SK-N-SH (cell line): ENCODE measurements at regions not wholly inside any gene's neighbourhood (a gene's known extent, or its start where the extent isn't known, plus 50 kb on each side); places are given as distances from the start of the nearest gene placed in this dataset.

Experiments
- CTCF ChIA-PET: fragments of 300-600, 350-600 bp; formaldehyde crosslinking; extraction: SDS; loops from one replicate; lab custom pipeline; 2021; lab: Yijun Ruan, JAX
- POLR2A ChIA-PET: fragments of 350-600 bp; sonication (Branson Sonifier 250); formaldehyde crosslinking; extraction: SDS; loops from one replicate; lab custom pipeline; 2020; ENCODE audit warnings: antibody characterized with exemption, inconsistent platforms; lab: Yijun Ruan, JAX
- DNase-seq: peaks from one replicate; pipeline ENCODE4 v3.0.0; 2012
- H2AFZ ChIP-seq: fragments of 200-600 bp; sonication (generic); 2 replicates; pipeline ENCODE4 v1.8.1; 2016; ENCODE audit warnings: antibody characterized with exemption, mild to moderate bottlenecking, low read depth
- H3F3A ChIP-seq: fragments of 200-600 bp; sonication (generic); replicated peaks from 2 replicates; pipeline ENCODE3; 2016; ENCODE audit warnings: antibody characterized with exemption, mild to moderate bottlenecking; ENCODE audit not compliant: insufficient read depth
- H3K27ac ChIP-seq, 2 experiments: fragments of 200-500 bp in 1 of 2; fragments of 200-600 bp in 1 of 2; sonication (Bioruptor generic) in 1 of 2; sonication (generic), shearing (Covaris generic) in 1 of 2; 2 replicates each; pipeline versions ENCODE4 v1.5.1 to v1.6.1; 2014 to 2016; ENCODE audit warnings: low read depth in 2 of 2, inconsistent platforms in 1 of 2, low read length in 1 of 2, mild to moderate bottlenecking in 1 of 2, mixed read lengths in 1 of 2
- H3K27me3 ChIP-seq: fragments of 200-600 bp; sonication (generic), shearing (Covaris generic); 2 replicates; pipeline ENCODE4 v1.6.1; 2016; ENCODE audit warnings: mixed run types; ENCODE audit not compliant: insufficient read depth
- H3K36me3 ChIP-seq, 2 experiments: fragments of 200-500 bp in 1 of 2; fragments of 200-600 bp in 1 of 2; sonication (Bioruptor generic) in 1 of 2; sonication (generic) in 1 of 2; replicated peaks in 1 of 2; 2 replicates each; pipeline versions ENCODE3 to v1.5.1; 2014 to 2016; ENCODE audit warnings: low read length in 1 of 2, mild to moderate bottlenecking in 1 of 2; ENCODE audit not compliant: insufficient read depth in 2 of 2, control insufficient read depth in 1 of 2
- H3K4me1 ChIP-seq, 2 experiments: fragments of 200-500 bp in 1 of 2; fragments of 200-600 bp in 1 of 2; sonication (Bioruptor generic) in 1 of 2; sonication (generic), shearing (Covaris generic) in 1 of 2; 2 replicates each; pipeline versions ENCODE4 v1.5.1 to v1.6.1; 2014 to 2016; ENCODE audit warnings: low read depth in 1 of 2, low read length in 1 of 2, mixed run types in 1 of 2; ENCODE audit not compliant: insufficient read depth in 2 of 2, control insufficient read depth in 1 of 2
- H3K4me2 ChIP-seq: fragments of 200-600 bp; sonication (generic), shearing (Covaris generic); 2 replicates; pipeline ENCODE4 v1.6.1; 2017; ENCODE audit warnings: mixed run types
- H3K4me3 ChIP-seq, 2 experiments: fragments of 200-500 bp in 1 of 2; fragments of 200-600 bp in 1 of 2; sonication (Bioruptor generic) in 1 of 2; sonication (generic), shearing (Covaris generic) in 1 of 2; 2 replicates each; pipeline versions ENCODE4 v1.5.1 to v1.8.1; 2014 to 2016; ENCODE audit warnings: low read depth in 2 of 2, inconsistent platforms in 1 of 2, low read length in 1 of 2, mild to moderate bottlenecking in 1 of 2, mixed read lengths in 1 of 2, moderate library complexity in 1 of 2
- H3K79me2 ChIP-seq: fragments of 200-600 bp; sonication (generic); 2 replicates; pipeline ENCODE4 v1.8.1; 2017; ENCODE audit warnings: mild to moderate bottlenecking; ENCODE audit not compliant: insufficient read depth
- H3K9ac ChIP-seq: fragments of 200-600 bp; sonication (generic); 2 replicates; pipeline ENCODE4 v1.6.1; 2017; ENCODE audit warnings: mixed run types
- H3K9me2 ChIP-seq: fragments of 200-600 bp; sonication (generic); 2 replicates; pipeline ENCODE4 v1.6.1; 2017; ENCODE audit warnings: mixed run types
- H3K9me3 ChIP-seq: fragments of 200-600 bp; sonication (generic); 2 replicates; pipeline ENCODE4 v1.6.1; 2017; ENCODE audit warnings: mixed run types, mild to moderate bottlenecking, moderate library complexity
- H4K20me1 ChIP-seq: fragments of 200-600 bp; sonication (generic); 2 replicates; pipeline ENCODE4 v1.6.1; 2017; ENCODE audit warnings: mild to moderate bottlenecking, mixed run types; ENCODE audit not compliant: insufficient read depth
- CHD2 ChIP-seq: fragments of 150-350 bp; IDR thresholded peaks from 2 replicates; pipeline ENCODE4 v1.6.1; 2018; ENCODE audit warnings: low read length; ENCODE audit not compliant: partially characterized antibody
- ELF1 ChIP-seq: IDR thresholded peaks from 2 replicates; pipeline ENCODE4 v1.4.0; 2012
- EP300 ChIP-seq, 2 experiments: IDR thresholded peaks; 2 replicates each; pipeline versions ENCODE4 v1.4.0 to v1.6.1; 2012; ENCODE audit warnings: borderline replicate concordance in 1 of 2, low read depth in 1 of 2, low read length in 1 of 2
- EZH2phosphoT487 ChIP-seq: fragments of 200-600 bp; sonication (generic); IDR thresholded peaks from 2 replicates; pipeline ENCODE4 v1.6.1; 2017; ENCODE audit warnings: low read depth, mixed run types, mild to moderate bottlenecking, antibody characterized with exemption, moderate library complexity, borderline replicate concordance
- FOXM1 ChIP-seq: IDR thresholded peaks from 2 replicates; pipeline ENCODE4 v1.4.0; 2012; ENCODE audit warnings: low read depth, mild to moderate bottlenecking
- JUND ChIP-seq: IDR thresholded peaks from 2 replicates; pipeline ENCODE4 v1.4.0; 2012
- MEF2A ChIP-seq: IDR thresholded peaks from 2 replicates; pipeline ENCODE4 v1.4.0; 2012; ENCODE audit warnings: low read depth, borderline replicate concordance
- MXI1 ChIP-seq: IDR thresholded peaks from 2 replicates; pipeline ENCODE4 v1.6.1; 2012; ENCODE audit warnings: mild to moderate bottlenecking, low read depth, low read length, improper control_type of control experiment
- NFIC ChIP-seq: IDR thresholded peaks from 2 replicates; pipeline ENCODE4 v1.4.0; 2012; ENCODE audit warnings: borderline replicate concordance
- POLR2AphosphoS5 ChIP-seq: IDR thresholded peaks from 2 replicates; pipeline ENCODE4 v1.6.1; 2012; ENCODE audit warnings: low read depth, low read length
- RAD21 ChIP-seq: IDR thresholded peaks from 2 replicates; pipeline ENCODE4 v1.6.1; 2012; ENCODE audit warnings: mild to moderate bottlenecking, low read length
- RFX5 ChIP-seq: IDR thresholded peaks from 2 replicates; pipeline ENCODE4 v1.6.1; 2012; ENCODE audit warnings: mild to moderate bottlenecking, improper control_type of control experiment, low read length
- RXRA ChIP-seq: IDR thresholded peaks from 2 replicates; pipeline ENCODE4 v1.4.0; 2012; ENCODE audit warnings: low read depth, mild to moderate bottlenecking, borderline replicate concordance
- SIN3A ChIP-seq: IDR thresholded peaks from 2 replicates; pipeline ENCODE4 v1.6.1; 2012; ENCODE audit warnings: low read depth, mild to moderate bottlenecking, low read length, moderate library complexity, borderline replicate concordance
- TAF1 ChIP-seq: IDR thresholded peaks from 2 replicates; pipeline ENCODE4 v1.6.1; 2012; ENCODE audit warnings: low read depth, mild to moderate bottlenecking, low read length, moderate library complexity, borderline replicate concordance
- TEAD4 ChIP-seq: IDR thresholded peaks from 2 replicates; pipeline ENCODE4 v1.4.0; 2012; ENCODE audit warnings: mild to moderate bottlenecking, borderline replicate concordance; ENCODE audit not compliant: insufficient read depth
- YY1 ChIP-seq: IDR thresholded peaks from 2 replicates; pipeline ENCODE4 v1.4.0; 2012; ENCODE audit warnings: low read depth, mild to moderate bottlenecking
- WGBS: methylation state at CpG from one replicate; pipeline ENCODE4 v1.1.6; 2017; ENCODE audit warnings: low lambda C conversion rate; 5-methylcytosine and 5-hydroxymethylcytosine counted together
- TF ChIP-seq, protein P1 (sequence below): IDR thresholded peaks from 2 replicates; pipeline ENCODE4 v1.4.0; 2012; ENCODE audit warnings: low read depth
- TF ChIP-seq, protein P2 (sequence below): fragments of 200-600 bp; sonication (generic); IDR thresholded peaks from 2 replicates; pipeline ENCODE4 v1.6.1; 2017; ENCODE audit warnings: antibody characterized with exemption, mild to moderate bottlenecking, moderate library complexity
- TF ChIP-seq, protein P3 (sequence below): fragments of 150-350 bp; IDR thresholded peaks from 2 replicates; pipeline ENCODE4 v1.6.1; 2016; ENCODE audit warnings: mild to moderate bottlenecking, low read depth, low read length
- TF ChIP-seq, protein P4 (sequence below): fragments of 150-350 bp; IDR thresholded peaks from 2 replicates; pipeline ENCODE4 v1.6.1; 2017; ENCODE audit warnings: antibody characterized with exemption, low read length, low read depth, borderline replicate concordance
- TF ChIP-seq, protein P5 (sequence below): IDR thresholded peaks from 2 replicates; pipeline ENCODE4 v1.4.0; 2012; ENCODE audit warnings: low read depth, borderline replicate concordance

DNA sequence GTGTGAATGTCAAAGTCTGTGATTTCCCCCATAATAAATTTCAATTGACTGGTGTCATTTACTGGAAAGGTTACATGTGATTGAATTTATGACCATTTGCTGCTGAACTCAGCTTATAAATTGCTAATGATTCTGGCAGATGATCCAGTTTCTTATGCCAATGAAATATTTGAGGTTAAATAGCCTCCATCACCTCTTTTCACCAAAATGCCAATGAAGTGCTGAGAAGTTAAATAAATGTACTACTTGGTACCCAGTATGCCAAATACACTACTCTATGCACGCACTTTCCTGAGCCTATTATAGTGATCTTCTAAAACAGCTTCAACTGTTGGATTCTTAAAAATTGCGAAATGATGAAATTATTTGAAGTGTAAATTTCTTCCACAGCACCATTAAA lies 741.4 kb downstream of the PLA2G4A start:
- DNase-seq = no peak
- Histone ChIP-seq H3K9me3 (no peaks in the 10 kb centered on the region), H4K20me1 (no peaks in the 10 kb centered on the region), H3K27ac (no peak overlapping the region), H3F3A (no peaks in the 10 kb centered on the region), H3K79me2 (no peaks in the 10 kb centered on the region), H2AFZ (no peak overlapping the region), H3K4me3 (no peak overlapping the region), H3K27me3 (no peaks in the 10 kb centered on the region), H3K9ac (no peak overlapping the region), H3K9me2 (no peaks in the 10 kb centered on the region), H3K4me1 (no peaks in the 10 kb centered on the region; a peak in 1 of 4 replicates), H3K36me3 (no peaks in the 10 kb centered on the region), H3K4me2 (no peak overlapping the region)
- CTCF ChIA-PET = no interaction called here
- TF ChIP-seq EZH2phosphoT487 = no peak
- no peak for TF ChIP-seq FOXM1
- TF ChIP-seq TEAD4 = no peak
- WGBS = 77% methylated on average over 2 of the region's 2 CpGs
- POLR2A ChIA-PET = no interaction called here

DNA sequence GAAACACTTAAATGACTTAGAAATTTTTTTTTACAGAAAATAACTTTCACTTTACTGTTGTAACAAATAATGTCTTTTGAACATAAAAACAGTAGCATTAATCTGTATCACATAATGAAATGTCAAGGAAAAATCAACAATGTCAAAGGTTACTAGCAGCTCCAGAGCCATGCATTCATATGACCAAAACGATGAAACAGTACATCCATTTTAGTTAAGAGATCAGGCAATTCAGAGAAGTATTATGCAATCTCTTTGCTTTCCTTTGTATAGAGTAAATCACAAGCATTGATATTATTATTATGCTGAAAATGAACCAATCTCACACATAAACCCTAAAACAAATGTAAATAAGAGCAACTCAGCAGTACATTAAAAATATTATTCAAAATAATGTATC lies 748.9 kb downstream of the PLA2G4A start:
- ChIA-PET CTCF (no interaction called here), POLR2A (no interaction called here)
- TF ChIP-seq MEF2A (no peak), ELF1 (no peak), SIN3A (no peak), RAD21 (no peak), TAF1 (no peak), JUND (no peak), EZH2phosphoT487 (no peak), EP300 (IDR thresholded peaks at IDR 0.05; ENCODE audit: borderline replicate concordance in 1 of 2, low read depth in 1 of 2, low read length in 1 of 2) (no peak), NFIC (no peak), CHD2 (no peak), MXI1 (no peak), RFX5 (no peak), YY1 (no peak), POLR2AphosphoS5 (no peak), RXRA (no peak)
- TF ChIP-seq, protein P1, sequence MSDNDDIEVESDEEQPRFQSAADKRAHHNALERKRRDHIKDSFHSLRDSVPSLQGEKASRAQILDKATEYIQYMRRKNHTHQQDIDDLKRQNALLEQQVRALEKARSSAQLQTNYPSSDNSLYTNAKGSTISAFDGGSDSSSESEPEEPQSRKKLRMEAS = no peak
- TF ChIP-seq, protein P2, sequence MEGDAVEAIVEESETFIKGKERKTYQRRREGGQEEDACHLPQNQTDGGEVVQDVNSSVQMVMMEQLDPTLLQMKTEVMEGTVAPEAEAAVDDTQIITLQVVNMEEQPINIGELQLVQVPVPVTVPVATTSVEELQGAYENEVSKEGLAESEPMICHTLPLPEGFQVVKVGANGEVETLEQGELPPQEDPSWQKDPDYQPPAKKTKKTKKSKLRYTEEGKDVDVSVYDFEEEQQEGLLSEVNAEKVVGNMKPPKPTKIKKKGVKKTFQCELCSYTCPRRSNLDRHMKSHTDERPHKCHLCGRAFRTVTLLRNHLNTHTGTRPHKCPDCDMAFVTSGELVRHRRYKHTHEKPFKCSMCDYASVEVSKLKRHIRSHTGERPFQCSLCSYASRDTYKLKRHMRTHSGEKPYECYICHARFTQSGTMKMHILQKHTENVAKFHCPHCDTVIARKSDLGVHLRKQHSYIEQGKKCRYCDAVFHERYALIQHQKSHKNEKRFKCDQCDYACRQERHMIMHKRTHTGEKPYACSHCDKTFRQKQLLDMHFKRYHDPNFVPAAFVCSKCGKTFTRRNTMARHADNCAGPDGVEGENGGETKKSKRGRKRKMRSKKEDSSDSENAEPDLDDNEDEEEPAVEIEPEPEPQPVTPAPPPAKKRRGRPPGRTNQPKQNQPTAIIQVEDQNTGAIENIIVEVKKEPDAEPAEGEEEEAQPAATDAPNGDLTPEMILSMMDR = no peak
- TF ChIP-seq, protein P3, sequence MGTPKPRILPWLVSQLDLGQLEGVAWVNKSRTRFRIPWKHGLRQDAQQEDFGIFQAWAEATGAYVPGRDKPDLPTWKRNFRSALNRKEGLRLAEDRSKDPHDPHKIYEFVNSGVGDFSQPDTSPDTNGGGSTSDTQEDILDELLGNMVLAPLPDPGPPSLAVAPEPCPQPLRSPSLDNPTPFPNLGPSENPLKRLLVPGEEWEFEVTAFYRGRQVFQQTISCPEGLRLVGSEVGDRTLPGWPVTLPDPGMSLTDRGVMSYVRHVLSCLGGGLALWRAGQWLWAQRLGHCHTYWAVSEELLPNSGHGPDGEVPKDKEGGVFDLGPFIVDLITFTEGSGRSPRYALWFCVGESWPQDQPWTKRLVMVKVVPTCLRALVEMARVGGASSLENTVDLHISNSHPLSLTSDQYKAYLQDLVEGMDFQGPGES = no peak
- TF ChIP-seq, protein P4, sequence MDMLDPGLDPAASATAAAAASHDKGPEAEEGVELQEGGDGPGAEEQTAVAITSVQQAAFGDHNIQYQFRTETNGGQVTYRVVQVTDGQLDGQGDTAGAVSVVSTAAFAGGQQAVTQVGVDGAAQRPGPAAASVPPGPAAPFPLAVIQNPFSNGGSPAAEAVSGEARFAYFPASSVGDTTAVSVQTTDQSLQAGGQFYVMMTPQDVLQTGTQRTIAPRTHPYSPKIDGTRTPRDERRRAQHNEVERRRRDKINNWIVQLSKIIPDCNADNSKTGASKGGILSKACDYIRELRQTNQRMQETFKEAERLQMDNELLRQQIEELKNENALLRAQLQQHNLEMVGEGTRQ = no peak
- TF ChIP-seq, protein P5, sequence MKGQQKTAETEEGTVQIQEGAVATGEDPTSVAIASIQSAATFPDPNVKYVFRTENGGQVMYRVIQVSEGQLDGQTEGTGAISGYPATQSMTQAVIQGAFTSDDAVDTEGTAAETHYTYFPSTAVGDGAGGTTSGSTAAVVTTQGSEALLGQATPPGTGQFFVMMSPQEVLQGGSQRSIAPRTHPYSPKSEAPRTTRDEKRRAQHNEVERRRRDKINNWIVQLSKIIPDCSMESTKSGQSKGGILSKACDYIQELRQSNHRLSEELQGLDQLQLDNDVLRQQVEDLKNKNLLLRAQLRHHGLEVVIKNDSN = no peak
- no peaks in the 10 kb centered on the region for H3K36me3 ChIP-seq
- no peak overlapping the region for H3K4me2 ChIP-seq
- H3K9ac ChIP-seq = no peak overlapping the region
- DNase-seq = no peak
- H4K20me1 ChIP-seq = no peaks in the 10 kb centered on the region
- H3K27ac ChIP-seq = no peak overlapping the region
- no peak overlapping the region for H2AFZ ChIP-seq
- no peak overlapping the region for H3K4me3 ChIP-seq
- H3K4me1 ChIP-seq = no peaks in the 10 kb centered on the region; a peak in 1 of 4 replicates
- no peaks in the 10 kb centered on the region for H3K9me3 ChIP-seq
- no peaks in the 10 kb centered on the region for H3F3A ChIP-seq
- H3K9me2 ChIP-seq = no peaks in the 10 kb centered on the region
- WGBS = 69% methylated on average over 1 of the region's 1 CpG
- no peaks in the 10 kb centered on the region for H3K79me2 ChIP-seq
- H3K27me3 ChIP-seq = no peaks in the 10 kb centered on the region
